Right lobe of liver (tissue), 6 donors: ENCODE measurements at regions not wholly inside any gene's neighbourhood (a gene's known extent, or its start where the extent isn't known, plus 50 kb on each side); places are given as distances from the start of the nearest gene placed in this dataset.

Experiments
- ATAC-seq, 4 donors: fragments of 200-7000 bp; cut with Tn5 transposase; one replicate each; pipeline ENCODE4 v1.9.1; 2020; ENCODE audit warnings: mild to moderate bottlenecking in 4 of 4, moderate library complexity in 4 of 4
- DNase-seq, 3 donors: peaks; one replicate each; pipeline ENCODE4 v3.0.0-alpha.2; 2020
- H3K27ac ChIP-seq, 3 donors: fragments of 200-600 bp; one replicate each; pipeline ENCODE4 v1.8.0; 2022
- H3K27me3 ChIP-seq, 2 donors: fragments of 200-600 bp; one replicate each; pipeline ENCODE4 v1.8.0; 2022
- H3K36me3 ChIP-seq, 4 donors: fragments of 200-600 bp; sonication (generic) in 1 of 4; one replicate each; pipeline versions ENCODE4 v1.5.1 to v1.8.0; 2017 to 2022; ENCODE audit warnings: control low read depth in 1 of 4
- H3K4me1 ChIP-seq, 4 donors: fragments of 200-600 bp; sonication (generic) in 1 of 4; one replicate each; pipeline versions ENCODE4 v1.5.1 to v1.8.0; 2017 to 2022; ENCODE audit warnings: control low read depth in 1 of 4
- H3K4me3 ChIP-seq, 3 donors: fragments of 200-600 bp; one replicate each; pipeline ENCODE4 v1.8.0; 2022
- H3K9me3 ChIP-seq, 4 donors: fragments of 200-600 bp; sonication (generic) in 1 of 4; one replicate each; pipeline versions ENCODE4 v1.5.1 to v1.8.0; 2017 to 2022; ENCODE audit warnings: control low read depth in 1 of 4
- POLR2A ChIP-seq: fragments of 450-650 bp; IDR thresholded peaks from one replicate; pipeline ENCODE4 v1.6.1; 2017; ENCODE audit warnings: antibody characterized with exemption, mild to moderate bottlenecking
- WGBS: methylation state at CpG from one replicate; pipeline ENCODE4 v1.1.6; 2018; ENCODE audit warnings: low coverage, low lambda C conversion rate; ENCODE audit not compliant: insufficient coverage; ENCODE audit errors: missing lambda C conversion rate; 5-methylcytosine and 5-hydroxymethylcytosine counted together
- intact Hi-C, 2 donors: fragments of 100-400 bp; cut with DNase I; formaldehyde crosslinking; loops; one replicate each; pipeline versions ENCODE4 v1.11.2 to v1.14.1; 2022
- TF ChIP-seq, protein P1 (sequence below), 4 donors: fragments of 200-600 bp in 3 of 4; fragments of 450-650 bp in 1 of 4; IDR thresholded peaks; one replicate each; pipeline versions ENCODE4 v1.5.1 to v1.8.0; 2016 to 2022; ENCODE audit warnings: antibody characterized with exemption in 4 of 4, mild to moderate bottlenecking in 2 of 4
- donor health status: DM: no; HTN: yes; CAD: no.
- donor health status: DM: no; HTN: no; CAD: no.
- donor health status: DM: no; HTN: no; CAD: no.
- donor health status: DM: no; HTN: yes; CAD: no.
- donor health status: DM: no; HTN: yes; CAD: no.

GRCh38 chr13:82850644-82851043 lies 1031.6 kb downstream of the SLITRK1 start:
- Histone ChIP-seq H3K27ac (no peak overlapping the region), H3K4me3 (no peak overlapping the region), H3K4me1 (no peaks in the 10 kb centered on the region), H3K9me3 (no peaks in the 10 kb centered on the region), H3K36me3 (no peaks in the 10 kb centered on the region), H3K27me3 (no peaks in the 10 kb centered on the region)
- DNase-seq = no peak
- intact Hi-C loops = no loop called here
- TF ChIP-seq, protein P1, sequence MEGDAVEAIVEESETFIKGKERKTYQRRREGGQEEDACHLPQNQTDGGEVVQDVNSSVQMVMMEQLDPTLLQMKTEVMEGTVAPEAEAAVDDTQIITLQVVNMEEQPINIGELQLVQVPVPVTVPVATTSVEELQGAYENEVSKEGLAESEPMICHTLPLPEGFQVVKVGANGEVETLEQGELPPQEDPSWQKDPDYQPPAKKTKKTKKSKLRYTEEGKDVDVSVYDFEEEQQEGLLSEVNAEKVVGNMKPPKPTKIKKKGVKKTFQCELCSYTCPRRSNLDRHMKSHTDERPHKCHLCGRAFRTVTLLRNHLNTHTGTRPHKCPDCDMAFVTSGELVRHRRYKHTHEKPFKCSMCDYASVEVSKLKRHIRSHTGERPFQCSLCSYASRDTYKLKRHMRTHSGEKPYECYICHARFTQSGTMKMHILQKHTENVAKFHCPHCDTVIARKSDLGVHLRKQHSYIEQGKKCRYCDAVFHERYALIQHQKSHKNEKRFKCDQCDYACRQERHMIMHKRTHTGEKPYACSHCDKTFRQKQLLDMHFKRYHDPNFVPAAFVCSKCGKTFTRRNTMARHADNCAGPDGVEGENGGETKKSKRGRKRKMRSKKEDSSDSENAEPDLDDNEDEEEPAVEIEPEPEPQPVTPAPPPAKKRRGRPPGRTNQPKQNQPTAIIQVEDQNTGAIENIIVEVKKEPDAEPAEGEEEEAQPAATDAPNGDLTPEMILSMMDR (IDR thresholded peaks at IDR 0.05) = no peak
- TF ChIP-seq POLR2A = no peak
- ATAC-seq = no peak

DNA sequence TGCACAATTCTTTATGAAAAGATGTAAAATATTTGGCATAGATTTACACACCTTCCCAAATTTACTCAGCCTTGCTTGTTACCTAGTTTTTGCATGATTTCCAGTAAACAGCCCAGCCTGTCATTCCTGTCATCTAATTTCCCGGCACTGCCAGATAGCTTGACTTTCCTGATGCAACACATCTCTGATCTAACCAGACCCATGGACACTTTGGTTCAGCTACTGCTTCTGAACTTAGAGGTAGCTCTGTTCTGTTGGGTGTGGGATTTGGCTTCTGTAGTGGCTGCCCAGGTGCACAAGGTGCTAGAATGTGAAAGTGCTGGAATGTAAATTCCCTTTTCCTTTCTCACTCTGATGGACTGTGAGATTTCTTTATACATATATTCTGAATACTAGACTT lies 1033.5 kb downstream of the SLITRK1 start:
- intact Hi-C loops = no loop called here
- Histone ChIP-seq H3K36me3 (no peaks in the 10 kb centered on the region), H3K27ac (no peak overlapping the region), H3K4me1 (no peaks in the 10 kb centered on the region), H3K9me3 (no peaks in the 10 kb centered on the region), H3K27me3 (no peaks in the 10 kb centered on the region), H3K4me3 (no peak overlapping the region)
- no peak for TF ChIP-seq POLR2A
- TF ChIP-seq, protein P1 (IDR thresholded peaks at IDR 0.05) = no peak
- no peak for DNase-seq
- no peak for ATAC-seq
- 75% methylated on average over 1 of the region's 1 CpG for WGBS

- DNase-seq (no peak), ATAC-seq (no peak)
- Histone ChIP-seq H3K4me3 (no peak overlapping the region), H3K4me1 (no peaks in the 10 kb centered on the region), H3K27me3 (no peaks in the 10 kb centered on the region), H3K27ac (no peak overlapping the region), H3K9me3 (no peaks in the 10 kb centered on the region), H3K36me3 (no peaks in the 10 kb centered on the region)
- intact Hi-C loops = no loop called here
- 29% methylated on average over 3 of the region's 3 CpGs for WGBS
- no peak for TF ChIP-seq POLR2A
- TF ChIP-seq, protein P1 (IDR thresholded peaks at IDR 0.05) = peak in 2 of 4 donors; percentile 9 to 26
Observed at GRCh38 chr13:82847595-82847994, 1034.7 kb downstream of the SLITRK1 start.

DNA sequence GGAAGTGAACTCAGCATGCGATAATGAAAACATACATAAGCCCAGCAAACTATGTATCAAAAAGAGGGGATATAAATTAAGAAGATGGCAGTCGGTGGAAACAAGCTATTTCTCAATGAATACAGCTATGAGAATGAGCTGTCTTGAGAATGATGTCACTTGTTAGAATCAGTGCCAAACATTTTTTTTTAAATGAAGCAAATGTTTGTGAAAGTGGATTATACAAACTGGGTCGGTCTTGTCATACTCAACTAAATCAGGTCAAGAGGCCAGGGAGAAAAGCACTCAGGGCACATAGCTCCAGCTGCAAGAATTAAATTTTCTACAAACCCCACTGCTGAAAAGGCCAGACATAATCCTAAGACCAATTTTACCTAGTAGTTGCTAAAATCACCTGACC lies 1048.4 kb downstream of the SLITRK1 start:
- DNase-seq (no peak), ATAC-seq (peak in 3 of 4 donors; percentile 39 to 46 (median 40))
- H3K36me3 ChIP-seq = no peaks in the 10 kb centered on the region
- H3K4me1 ChIP-seq = peaks cover 0 to 5% (median 0%) of the 10 kb centered on the region in 4 donors
- H3K9me3 ChIP-seq = no peaks in the 10 kb centered on the region
- intact Hi-C loops = no loop called here
- no peak overlapping the region for H3K27ac ChIP-seq
- H3K27me3 ChIP-seq = no peaks in the 10 kb centered on the region
- no peak overlapping the region for H3K4me3 ChIP-seq
- TF ChIP-seq, protein P1 (IDR thresholded peaks at IDR 0.05) = no peak
- TF ChIP-seq POLR2A = no peak
- 30% methylated on average over 3 of the region's 3 CpGs for WGBS

- Histone ChIP-seq H3K9me3 (no peaks in the 10 kb centered on the region), H3K4me3 (no peak overlapping the region), H3K27me3 (no peaks in the 10 kb centered on the region), H3K27ac (no peak overlapping the region), H3K36me3 (no peaks in the 10 kb centered on the region), H3K4me1 (peaks cover 0 to 10% (median 0%) of the 10 kb centered on the region in 4 donors)
- ATAC-seq = peak in 3 of 4 donors; percentile 45 to 67 (median 66)
- 11% methylated on average over 1 of the region's 1 CpG for WGBS
- intact Hi-C loops = no loop called here
- TF ChIP-seq POLR2A = no peak
- TF ChIP-seq, protein P1 (IDR thresholded peaks at IDR 0.05) = no peak
- DNase-seq = peak in 1 of 3 donors; percentile 30
Observed at GRCh38 chr13:82829040-82829439, 1053.2 kb downstream of the SLITRK1 start.
